Prostate gland (tissue), 2 donors: ENCODE measurements at regions not wholly inside any gene's neighbourhood (a gene's known extent, or its start where the extent isn't known, plus 50 kb on each side); places are given as distances from the start of the nearest gene placed in this dataset.

Experiments
- DNase-seq: peaks from one replicate; pipeline ENCODE4 v3.0.0-alpha.2; 2019; ENCODE audit warnings: low spot score
- H3K27ac ChIP-seq, 2 donors: fragments of 200-600 bp; sonication (generic); 2 replicates each; pipeline ENCODE4 v1.5.1; 2017 to 2019
- H3K27me3 ChIP-seq: fragments of 200-600 bp; sonication (generic); replicated peaks from 2 replicates; pipeline ENCODE4 v1.5.1; 2019; ENCODE audit not compliant: insufficient read depth
- H3K36me3 ChIP-seq, 2 donors: fragments of 200-600 bp; sonication (generic); 1 replicate in 1 of 2; 2 replicates in 1 of 2; pipeline versions ENCODE4 v1.5.1 to v1.8.1; 2017 to 2019
- H3K4me1 ChIP-seq: fragments of 200-600 bp; sonication (generic); replicated peaks from 2 replicates; pipeline ENCODE4 v1.5.1; 2019
- H3K4me3 ChIP-seq, 2 donors: fragments of 200-600 bp; sonication (generic); 2 replicates each; pipeline ENCODE4 v1.5.1; 2017 to 2019
- H3K9me3 ChIP-seq: fragments of 200-600 bp; sonication (generic); 2 replicates; pipeline ENCODE4 v1.5.1; 2017
- POLR2A ChIP-seq: fragments of 450-650 bp; IDR thresholded peaks from one replicate; pipeline ENCODE4 v1.6.1; 2016; ENCODE audit warnings: antibody characterized with exemption, mild to moderate bottlenecking
- POLR2AphosphoS5 ChIP-seq: sonication (generic); formaldehyde crosslinking; IDR thresholded peaks from one replicate; pipeline ENCODE4 v1.6.1; 2017; ENCODE audit warnings: antibody characterized with exemption
- whole genome bisulfite sequencing: methylation state at CpG from one replicate; pipeline ENCODE4 v1.1.5; 2018; 5-methylcytosine and 5-hydroxymethylcytosine counted together
- intact Hi-C: fragments of 100-400 bp; cut with DNase I; formaldehyde crosslinking; loops from one replicate; pipeline ENCODE4 v1.14.2; 2022
- TF ChIP-seq, protein P1 (sequence below), 4 experiments: fragments of 200-600 bp in 2 of 4; fragments of 450-650 bp in 2 of 4; sonication (generic) in 2 of 4; IDR thresholded peaks; 1 replicate in 3 of 4; 2 replicates in 1 of 4; pipeline ENCODE4 v1.5.1; 2016 to 2019; ENCODE audit warnings: antibody characterized with exemption in 4 of 4, mild to moderate bottlenecking in 2 of 4, moderate library complexity in 2 of 4

GRCh38 chr2:65798641-65799040 lies 366.2 kb upstream of the SPRED2 start:
- H3K27me3 ChIP-seq = no peaks in the 10 kb centered on the region
- no peak for DNase-seq
- intact Hi-C loops = no loop called here
- no peak overlapping the region for H3K4me3 ChIP-seq
- H3K36me3 ChIP-seq = no peaks in the 10 kb centered on the region
- H3K9me3 ChIP-seq = no peaks in the 10 kb centered on the region
- H3K4me1 ChIP-seq = no peaks in the 10 kb centered on the region
- WGBS = 87% methylated on average over 11 of the region's 11 CpGs
- H3K27ac ChIP-seq = no peak overlapping the region
- TF ChIP-seq POLR2AphosphoS5 = no peak
- no peak for TF ChIP-seq POLR2A
- TF ChIP-seq, protein P1, sequence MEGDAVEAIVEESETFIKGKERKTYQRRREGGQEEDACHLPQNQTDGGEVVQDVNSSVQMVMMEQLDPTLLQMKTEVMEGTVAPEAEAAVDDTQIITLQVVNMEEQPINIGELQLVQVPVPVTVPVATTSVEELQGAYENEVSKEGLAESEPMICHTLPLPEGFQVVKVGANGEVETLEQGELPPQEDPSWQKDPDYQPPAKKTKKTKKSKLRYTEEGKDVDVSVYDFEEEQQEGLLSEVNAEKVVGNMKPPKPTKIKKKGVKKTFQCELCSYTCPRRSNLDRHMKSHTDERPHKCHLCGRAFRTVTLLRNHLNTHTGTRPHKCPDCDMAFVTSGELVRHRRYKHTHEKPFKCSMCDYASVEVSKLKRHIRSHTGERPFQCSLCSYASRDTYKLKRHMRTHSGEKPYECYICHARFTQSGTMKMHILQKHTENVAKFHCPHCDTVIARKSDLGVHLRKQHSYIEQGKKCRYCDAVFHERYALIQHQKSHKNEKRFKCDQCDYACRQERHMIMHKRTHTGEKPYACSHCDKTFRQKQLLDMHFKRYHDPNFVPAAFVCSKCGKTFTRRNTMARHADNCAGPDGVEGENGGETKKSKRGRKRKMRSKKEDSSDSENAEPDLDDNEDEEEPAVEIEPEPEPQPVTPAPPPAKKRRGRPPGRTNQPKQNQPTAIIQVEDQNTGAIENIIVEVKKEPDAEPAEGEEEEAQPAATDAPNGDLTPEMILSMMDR (IDR thresholded peaks at IDR 0.05) = no peak

GRCh38 chr2:65794994-65795393 lies 362.6 kb upstream of the SPRED2 start:
- no peaks in the 10 kb centered on the region for H3K9me3 ChIP-seq
- intact Hi-C loops = no loop called here
- no peaks in the 10 kb centered on the region for H3K36me3 ChIP-seq
- H3K27me3 ChIP-seq = no peaks in the 10 kb centered on the region
- no peak overlapping the region for H3K27ac ChIP-seq
- DNase-seq = no peak
- H3K4me1 ChIP-seq = no peaks in the 10 kb centered on the region
- TF ChIP-seq, protein P1 (IDR thresholded peaks at IDR 0.05) = no peak
- TF ChIP-seq POLR2AphosphoS5 (no peak), POLR2A (no peak)
- 95% methylated on average over 4 of the region's 4 CpGs for whole genome bisulfite sequencing
- no peak overlapping the region for H3K4me3 ChIP-seq

DNA sequence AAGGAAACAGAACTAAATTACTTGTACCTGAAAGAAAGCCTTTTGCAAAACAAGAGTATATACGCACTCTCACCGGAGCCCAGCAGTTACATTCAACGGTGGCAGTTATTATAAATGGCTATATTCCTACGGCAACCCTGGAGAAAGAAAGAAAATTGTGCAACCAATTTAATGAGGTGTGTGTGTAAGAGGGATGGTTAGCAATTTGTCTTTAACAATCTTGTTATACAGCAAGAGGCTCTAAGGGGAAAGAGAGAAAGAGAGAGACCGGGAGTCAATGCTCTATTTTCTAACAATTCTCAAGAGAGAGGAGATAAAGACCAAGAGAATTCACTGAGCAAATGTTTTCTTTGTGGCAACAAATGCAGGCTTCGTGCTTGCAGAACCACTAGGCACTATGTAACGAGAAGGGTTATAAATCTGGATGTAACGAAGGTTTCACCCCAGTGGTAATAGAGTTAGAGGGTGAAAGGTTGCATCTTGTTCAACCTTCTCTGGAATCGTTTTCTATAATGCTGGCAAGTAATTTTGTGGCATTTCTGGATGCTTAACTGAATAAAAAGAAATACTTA lies 359.1 kb upstream of the SPRED2 start:
- Histone ChIP-seq H3K27ac (no peak overlapping the region), H3K4me1 (no peaks in the 10 kb centered on the region), H3K4me3 (no peak overlapping the region), H3K27me3 (no peaks in the 10 kb centered on the region), H3K9me3 (no peaks in the 10 kb centered on the region), H3K36me3 (no peaks in the 10 kb centered on the region)
- TF ChIP-seq, protein P1 (IDR thresholded peaks at IDR 0.05) = no peak
- no peak for TF ChIP-seq POLR2A
- no peak for TF ChIP-seq POLR2AphosphoS5
- no peak for DNase-seq
- intact Hi-C loops = no loop called here
- 67% methylated on average over 9 of the region's 9 CpGs for WGBS

DNA sequence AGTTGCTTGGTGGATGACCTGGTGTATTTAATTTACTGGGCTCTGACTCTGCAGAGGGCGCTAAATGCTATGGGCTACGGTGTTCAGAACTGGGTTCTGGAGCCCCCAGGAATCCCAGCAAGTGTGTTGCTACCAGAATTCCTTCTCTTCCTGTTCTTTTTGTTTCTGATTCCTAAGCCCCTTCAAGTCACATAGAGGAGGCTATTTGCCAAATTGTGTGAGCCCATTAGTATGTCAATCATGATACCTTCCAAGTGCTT lies 358.2 kb upstream of the SPRED2 start:
- H3K27ac ChIP-seq = no peak overlapping the region
- H3K27me3 ChIP-seq = no peaks in the 10 kb centered on the region
- 97% methylated on average over 2 of the region's 2 CpGs for WGBS
- intact Hi-C loops = no loop called here
- no peak for TF ChIP-seq POLR2AphosphoS5
- TF ChIP-seq, protein P1 (IDR thresholded peaks at IDR 0.05) = no peak
- TF ChIP-seq POLR2A = no peak
- H3K4me3 ChIP-seq = no peak overlapping the region
- no peak for DNase-seq
- no peaks in the 10 kb centered on the region for H3K36me3 ChIP-seq
- no peaks in the 10 kb centered on the region for H3K4me1 ChIP-seq
- H3K9me3 ChIP-seq = no peaks in the 10 kb centered on the region

GRCh38 chr2:65789923-65790675 lies 357.7 kb upstream of the SPRED2 start:
- H3K27me3 ChIP-seq = no peaks in the 10 kb centered on the region
- no peak for DNase-seq
- H3K27ac ChIP-seq = no peak overlapping the region
- H3K9me3 ChIP-seq = no peaks in the 10 kb centered on the region
- 93% methylated on average over 30 of the region's 30 CpGs for WGBS
- H3K36me3 ChIP-seq = no peaks in the 10 kb centered on the region
- intact Hi-C loops = no loop called here
- no peak overlapping the region for H3K4me3 ChIP-seq
- TF ChIP-seq POLR2A (no peak), POLR2AphosphoS5 (no peak)
- TF ChIP-seq, protein P1 (IDR thresholded peaks at IDR 0.05) = no peak
- H3K4me1 ChIP-seq = no peaks in the 10 kb centered on the region
